Esophagus squamous epithelium (tissue), 5 donors: ENCODE measurements at regions not wholly inside any gene's neighbourhood (a gene's known extent, or its start where the extent isn't known, plus 50 kb on each side); places are given as distances from the start of the nearest gene placed in this dataset.
"Not testable (repeated sequence)": the region's sequence is repeated elsewhere in the genome, so short reads cannot be mapped to it uniquely, and the experiment has no call there.

Experiments
- DNase-seq: peaks from one replicate; lab custom pipeline; 2025; lab: John Stamatoyannopoulos, UW
- H3K27ac ChIP-seq, 4 donors: fragments of 200-600 bp; sonication (generic); one replicate each; pipeline ENCODE4 v1.5.1; 2016 to 2019; ENCODE audit warnings: mild to moderate bottlenecking in 1 of 4
- H3K27me3 ChIP-seq, 4 donors: fragments of 200-600 bp; sonication (generic); 1 replicate in 3 of 4; 2 replicates in 1 of 4; pipeline versions ENCODE4 v1.5.1 to v1.6.0; 2017 to 2021; ENCODE audit warnings: antibody characterized with exemption in 1 of 4
- H3K36me3 ChIP-seq, 3 donors: fragments of 200-600 bp; sonication (generic); one replicate each; pipeline ENCODE4 v1.5.1; 2016 to 2019
- H3K4me1 ChIP-seq, 3 donors: fragments of 200-600 bp; sonication (generic); one replicate each; pipeline ENCODE4 v1.5.1; 2017 to 2019
- H3K4me3 ChIP-seq, 4 donors: fragments of 200-600 bp; sonication (generic); 1 replicate in 3 of 4; 2 replicates in 1 of 4; pipeline ENCODE4 v1.5.1; 2016 to 2019; ENCODE audit warnings: mild to moderate bottlenecking in 2 of 4, moderate library complexity in 1 of 4
- H3K9me3 ChIP-seq, 3 donors: fragments of 200-600 bp; sonication (generic); one replicate each; pipeline ENCODE4 v1.5.1; 2016 to 2019
- POLR2A ChIP-seq, 4 donors: fragments of 450-650 bp; IDR thresholded peaks; one replicate each; pipeline ENCODE4 v1.6.1; 2017; ENCODE audit warnings: antibody characterized with exemption in 4 of 4, mild to moderate bottlenecking in 4 of 4, moderate library complexity in 3 of 4
- WGBS, 2 donors: methylation state at CpG; one replicate each; pipeline ENCODE4 v1.1.5; 2018; 5-methylcytosine and 5-hydroxymethylcytosine counted together
- intact Hi-C: fragments of 100-400 bp; cut with DNase I; formaldehyde crosslinking; loops from one replicate; pipeline ENCODE4 v1.15.0; 2022
- TF ChIP-seq, protein P1 (sequence below), 6 experiments: fragments of 450-650 bp in 4 of 6; fragments of 200-600 bp in 2 of 6; sonication (generic) in 2 of 6; IDR thresholded peaks; one replicate each; pipeline ENCODE4 v1.5.1; 2016 to 2019; ENCODE audit warnings: antibody characterized with exemption in 6 of 6, mild to moderate bottlenecking in 4 of 6, moderate library complexity in 4 of 6
- donor health status: DM: yes; HTN: yes; CAD: no.

DNA sequence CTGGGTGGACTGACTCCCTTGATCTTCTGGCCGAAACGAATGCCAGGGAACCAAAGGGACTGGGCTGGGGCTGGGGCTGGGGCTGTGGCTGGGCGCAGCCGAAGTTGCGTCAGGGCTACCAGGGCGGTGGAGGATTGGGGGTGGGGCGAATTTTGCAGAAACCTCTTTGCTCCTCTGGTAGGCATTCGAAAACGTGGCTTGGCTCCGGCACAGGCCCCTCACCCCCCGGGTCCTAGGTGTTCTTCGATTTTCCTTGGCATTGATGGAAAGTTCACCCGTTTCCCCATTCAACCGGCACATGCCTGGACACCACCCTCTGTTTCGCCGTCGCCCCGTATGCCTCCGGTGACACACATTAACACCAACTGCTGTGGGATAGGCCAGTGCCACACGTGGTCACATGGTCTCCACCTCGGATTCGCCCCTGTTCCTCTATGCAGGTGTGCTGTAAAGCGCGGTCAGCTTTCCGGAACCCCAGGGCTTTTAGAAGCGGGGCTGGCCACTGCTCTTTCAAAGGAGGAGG, 477.1 kb downstream of the SPATA31A7 start:
- H3K9me3 ChIP-seq: peaks cover 0 to 45% (median 9%) of the 10 kb centered on the region in 3 donors
- H3K36me3 ChIP-seq: no peaks in the 10 kb centered on the region
- H3K4me1 ChIP-seq: no peaks in the 10 kb centered on the region
- no peaks in the 10 kb centered on the region for H3K27me3 ChIP-seq
- DNase-seq: no peak
- no peak overlapping the region for H3K4me3 ChIP-seq
- intact Hi-C loops: no loop called here
- no peak overlapping the region for H3K27ac ChIP-seq
- no peak for TF ChIP-seq POLR2A (IDR thresholded peaks at IDR 0.05)
- TF ChIP-seq, protein P1, sequence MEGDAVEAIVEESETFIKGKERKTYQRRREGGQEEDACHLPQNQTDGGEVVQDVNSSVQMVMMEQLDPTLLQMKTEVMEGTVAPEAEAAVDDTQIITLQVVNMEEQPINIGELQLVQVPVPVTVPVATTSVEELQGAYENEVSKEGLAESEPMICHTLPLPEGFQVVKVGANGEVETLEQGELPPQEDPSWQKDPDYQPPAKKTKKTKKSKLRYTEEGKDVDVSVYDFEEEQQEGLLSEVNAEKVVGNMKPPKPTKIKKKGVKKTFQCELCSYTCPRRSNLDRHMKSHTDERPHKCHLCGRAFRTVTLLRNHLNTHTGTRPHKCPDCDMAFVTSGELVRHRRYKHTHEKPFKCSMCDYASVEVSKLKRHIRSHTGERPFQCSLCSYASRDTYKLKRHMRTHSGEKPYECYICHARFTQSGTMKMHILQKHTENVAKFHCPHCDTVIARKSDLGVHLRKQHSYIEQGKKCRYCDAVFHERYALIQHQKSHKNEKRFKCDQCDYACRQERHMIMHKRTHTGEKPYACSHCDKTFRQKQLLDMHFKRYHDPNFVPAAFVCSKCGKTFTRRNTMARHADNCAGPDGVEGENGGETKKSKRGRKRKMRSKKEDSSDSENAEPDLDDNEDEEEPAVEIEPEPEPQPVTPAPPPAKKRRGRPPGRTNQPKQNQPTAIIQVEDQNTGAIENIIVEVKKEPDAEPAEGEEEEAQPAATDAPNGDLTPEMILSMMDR (IDR thresholded peaks at IDR 0.05): no peak
- 87 to 91% methylated on average over 11 to 18 of the region's 26 CpGs for WGBS, 2 donors

DNA sequence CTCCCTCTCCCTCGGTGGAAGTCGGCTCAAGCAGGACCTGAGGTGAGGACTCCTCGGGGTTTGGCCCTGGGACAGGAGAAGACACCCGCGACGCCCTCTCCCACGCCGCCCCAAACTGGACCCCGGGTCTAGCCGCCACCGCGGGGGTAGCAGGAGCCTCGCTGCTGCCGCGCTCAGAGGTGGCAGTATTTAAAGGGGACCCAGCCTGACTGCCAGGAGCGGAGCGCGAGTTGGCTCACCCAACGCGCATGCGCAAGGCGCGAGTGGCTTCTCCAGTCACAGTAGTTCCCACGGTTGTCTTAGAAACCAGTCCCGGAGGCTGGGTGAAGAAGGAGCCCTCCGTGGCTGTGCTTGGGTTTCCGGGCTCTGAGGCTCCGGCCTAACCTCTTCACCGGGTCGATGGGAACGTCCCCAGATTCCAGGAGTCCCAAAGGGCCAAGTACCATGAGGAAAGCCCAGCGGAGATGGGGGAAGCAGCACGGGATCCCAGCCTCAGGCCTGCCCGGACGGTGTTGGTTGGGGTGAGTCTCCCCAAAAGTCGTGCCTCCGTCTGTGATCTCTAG, 477.8 kb downstream of the SPATA31A7 start:
- Histone ChIP-seq H3K27me3 (no peaks in the 10 kb centered on the region), H3K36me3 (no peaks in the 10 kb centered on the region), H3K27ac (no peak overlapping the region), H3K4me3 (no peak overlapping the region), H3K9me3 (peaks cover 0 to 53% (median 12%) of the 10 kb centered on the region in 3 donors), H3K4me1 (no peaks in the 10 kb centered on the region)
- intact Hi-C loops: no loop called here
- WGBS, 2 donors: 80% methylated on average over 1 to 3 of the region's 37 CpGs
- DNase-seq: no peak
- TF ChIP-seq POLR2A (IDR thresholded peaks at IDR 0.05): no peak
- TF ChIP-seq, protein P1 (IDR thresholded peaks at IDR 0.05): no peak

DNA sequence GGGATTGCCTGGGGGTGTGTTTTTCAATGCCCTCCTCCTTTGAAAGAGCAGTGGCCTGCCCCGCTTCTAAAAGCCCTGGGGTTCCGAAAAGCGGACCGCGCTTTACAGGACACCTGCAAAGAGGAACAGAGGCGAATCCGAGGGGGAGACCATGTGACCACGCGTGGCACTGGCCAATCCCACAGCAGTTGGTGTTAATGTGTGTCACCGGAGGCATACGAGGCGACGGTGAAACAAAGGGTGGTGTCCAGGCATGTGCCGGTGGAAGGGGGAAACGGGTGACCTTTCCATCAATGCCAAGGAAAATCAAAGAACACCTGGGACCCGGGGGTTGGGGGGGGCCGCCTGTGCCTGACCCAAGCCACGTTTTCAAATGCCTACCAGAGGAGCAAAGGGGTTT, 478.4 kb downstream of the SPATA31A7 start:
- intact Hi-C loops, H3K36me3 ChIP-seq, H3K4me3 ChIP-seq, DNase-seq, H3K27ac ChIP-seq, H3K4me1 ChIP-seq, H3K27me3 ChIP-seq: not testable (repeated sequence)
- 68 to 77% methylated on average over 12 to 13 of the region's 18 CpGs for WGBS, 2 donors
- peaks cover 0 to 58% (median 12%) of the 10 kb centered on the region in 3 donors for H3K9me3 ChIP-seq

DNA sequence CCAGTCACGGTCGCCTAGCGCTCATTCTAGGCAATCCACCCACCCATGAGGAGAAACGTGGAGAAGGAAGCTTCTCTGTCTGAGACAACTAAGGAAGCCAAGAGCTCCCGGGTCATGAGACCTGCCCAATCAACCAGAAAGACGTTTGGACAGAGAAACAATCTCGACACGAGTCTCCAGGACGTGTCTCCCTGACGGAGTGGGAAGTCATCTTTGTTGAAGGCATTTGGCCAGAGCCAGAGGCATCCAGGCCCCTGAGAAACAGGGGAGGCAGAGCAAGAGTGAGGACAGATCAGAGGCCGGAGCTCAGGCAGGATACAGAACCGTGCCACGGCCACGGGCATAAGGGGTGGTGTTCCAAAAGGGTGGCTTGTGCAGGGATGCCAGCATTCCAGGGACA, 479.0 kb downstream of the SPATA31A7 start:
- no peaks in the 10 kb centered on the region for H3K4me1 ChIP-seq
- no peak overlapping the region for H3K27ac ChIP-seq
- H3K9me3 ChIP-seq: peaks cover 0 to 58% (median 12%) of the 10 kb centered on the region in 3 donors
- H3K27me3 ChIP-seq: no peaks in the 10 kb centered on the region
- intact Hi-C loops: no loop called here
- no peaks in the 10 kb centered on the region for H3K36me3 ChIP-seq
- no peak overlapping the region for H3K4me3 ChIP-seq
- DNase-seq: no peak
- 73 to 81% methylated on average over 6 to 12 of the region's 14 CpGs for WGBS, 2 donors
- no peak for TF ChIP-seq POLR2A (IDR thresholded peaks at IDR 0.05)
- TF ChIP-seq, protein P1 (IDR thresholded peaks at IDR 0.05): no peak

DNA sequence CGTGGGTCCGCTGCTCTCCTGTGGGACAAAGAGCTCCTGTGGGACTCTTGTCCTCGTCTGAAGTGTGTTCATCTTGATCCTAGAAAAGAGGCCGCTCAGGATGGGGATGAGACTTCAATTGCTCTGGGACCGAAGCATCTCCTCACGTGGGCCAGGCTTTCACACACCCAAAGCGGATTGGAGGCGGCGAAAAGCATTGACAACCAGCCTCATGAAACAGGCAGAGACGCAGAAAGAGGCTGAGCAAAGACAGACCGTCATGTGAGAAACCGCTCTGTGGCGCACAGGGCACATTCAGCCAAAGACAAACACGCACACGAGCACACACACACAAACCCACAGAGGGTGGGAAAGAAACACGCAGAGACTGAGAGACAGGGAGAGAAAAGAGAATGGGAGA, 479.5 kb downstream of the SPATA31A7 start:
- Histone ChIP-seq H3K9me3 (peaks cover 0 to 58% (median 12%) of the 10 kb centered on the region in 3 donors), H3K27ac (no peak overlapping the region), H3K4me1 (no peaks in the 10 kb centered on the region), H3K27me3 (no peaks in the 10 kb centered on the region), H3K4me3 (no peak overlapping the region), H3K36me3 (no peaks in the 10 kb centered on the region)
- DNase-seq: no peak
- 85% methylated on average over 7 to 10 of the region's 16 CpGs for WGBS, 2 donors
- intact Hi-C loops: no loop called here
- TF ChIP-seq, protein P1 (IDR thresholded peaks at IDR 0.05): no peak
- no peak for TF ChIP-seq POLR2A (IDR thresholded peaks at IDR 0.05)

DNA sequence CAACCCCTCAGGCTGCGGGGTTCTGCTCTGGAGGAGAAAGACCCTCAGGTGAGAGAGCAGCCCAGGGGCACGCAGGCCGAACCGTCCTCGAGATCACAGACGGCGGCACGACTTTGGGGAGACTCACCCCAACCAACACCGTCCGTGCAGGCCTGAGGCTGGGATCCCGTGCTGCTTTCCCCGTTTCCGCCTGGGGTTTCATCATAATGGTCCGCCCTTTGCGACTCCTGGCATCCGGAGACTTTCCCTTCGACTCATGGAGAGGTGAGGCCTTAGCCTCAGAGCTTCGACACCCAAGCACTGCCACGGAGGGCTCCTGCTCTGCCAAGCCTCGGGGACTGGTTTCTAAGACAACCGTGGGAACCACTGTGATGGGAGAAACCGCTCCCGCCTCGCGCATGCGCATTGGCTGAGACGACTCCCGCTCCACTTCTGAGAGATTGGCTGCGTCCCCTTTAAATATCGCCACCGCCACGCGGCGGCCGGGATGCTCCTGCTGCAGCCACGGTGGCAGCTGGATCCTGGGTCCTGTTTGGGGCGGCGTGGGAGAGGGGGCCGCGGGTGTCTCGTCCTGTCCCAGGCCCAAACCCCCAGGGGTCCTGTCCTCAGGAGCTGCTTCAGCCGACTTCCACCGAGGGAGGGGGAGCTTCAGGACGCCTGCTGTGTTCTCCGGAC, 480.1 kb downstream of the SPATA31A7 start:
- H3K36me3 ChIP-seq, H3K4me1 ChIP-seq, H3K27ac ChIP-seq, DNase-seq, H3K4me3 ChIP-seq, H3K27me3 ChIP-seq, intact Hi-C loops: not testable (repeated sequence)
- peaks cover 0 to 58% (median 12%) of the 10 kb centered on the region in 3 donors for H3K9me3 ChIP-seq
- 73 to 84% methylated on average over 8 to 16 of the region's 45 CpGs for WGBS, 2 donors
